Activated gamma-delta T cell (primary cell): ENCODE measurements at regions not wholly inside any gene's neighbourhood (a gene's known extent, or its start where the extent isn't known, plus 50 kb on each side); places are given as distances from the start of the nearest gene placed in this dataset.

Source experiments
- DNase-seq: peaks from one replicate; lab custom pipeline; 2025; lab: John Stamatoyannopoulos, UW

- DNase-seq: no peak
Measured at GRCh38 chr13:106623799-106624460, 56.0 kb upstream of the ARGLU1 start.

- no peak for DNase-seq
Measured at GRCh38 chr13:106621833-106622232, 53.9 kb upstream of the ARGLU1 start.

GRCh38 chr13:106619688-106620555 lies 52.0 kb upstream of the ARGLU1 start:
- DNase-seq: no peak
